Activated CD4-positive, alpha-beta T cell treated with anti-CD3 and anti-CD28 coated beads for 36 hours (primary cell): ENCODE measurements at regions not wholly inside any gene's neighbourhood (a gene's known extent, or its start where the extent isn't known, plus 50 kb on each side); places are given as distances from the start of the nearest gene placed in this dataset.

Experiments used
- ATAC-seq: fragments of 200-7000 bp; cut with Tn5 transposase; one replicate; pipeline ENCODE4 v1.10.0; 2021; ENCODE audit warnings: mild to moderate bottlenecking, moderate library complexity
- CTCF ChIA-PET: fragments of 350-600 bp; sonication (Branson Sonifier 250); formaldehyde crosslinking; loops from one replicate; lab custom pipeline; 2021; ENCODE audit warnings: antibody characterized with exemption; lab: Charles Lee
- POLR2A ChIA-PET: fragments of 350-600 bp; sonication (Branson Sonifier 250); formaldehyde crosslinking; loops from one replicate; lab custom pipeline; 2021; ENCODE audit warnings: antibody characterized with exemption, inconsistent platforms; lab: Charles Lee
- DNase-seq: peaks from one replicate; pipeline ENCODE4 v3.0.0-alpha.2; 2020
- H3K27ac Mint-ChIP-seq: one replicate; pipeline ENCODE4 v1.8.0; 2021; ENCODE audit warnings: mixed read lengths
- H3K27me3 Mint-ChIP-seq: one replicate; pipeline ENCODE4 v1.8.0; 2021; ENCODE audit warnings: mixed read lengths
- H3K36me3 Mint-ChIP-seq: one replicate; pipeline ENCODE4 v1.8.0; 2021; ENCODE audit warnings: low read depth, mixed read lengths
- H3K4me1 Mint-ChIP-seq: one replicate; pipeline ENCODE4 v1.8.0; 2021; ENCODE audit warnings: mixed read lengths
- H3K4me3 Mint-ChIP-seq: one replicate; pipeline ENCODE4 v1.8.0; 2021; ENCODE audit warnings: mild to moderate bottlenecking, moderate library complexity, mixed read lengths
- H3K9me3 Mint-ChIP-seq: one replicate; pipeline ENCODE4 v1.8.0; 2021; ENCODE audit warnings: low read depth, mixed read lengths
- intact Hi-C, 2 experiments: fragments of 100-400 bp; cut with DNase I in 1 of 2; cut with micrococcal nuclease in 1 of 2; formaldehyde crosslinking; loops; one replicate each; pipeline versions ENCODE4 v1.14.2 to v1.15.1; 2022 to 2024; cut with DNase I, micrococcal nuclease

DNA sequence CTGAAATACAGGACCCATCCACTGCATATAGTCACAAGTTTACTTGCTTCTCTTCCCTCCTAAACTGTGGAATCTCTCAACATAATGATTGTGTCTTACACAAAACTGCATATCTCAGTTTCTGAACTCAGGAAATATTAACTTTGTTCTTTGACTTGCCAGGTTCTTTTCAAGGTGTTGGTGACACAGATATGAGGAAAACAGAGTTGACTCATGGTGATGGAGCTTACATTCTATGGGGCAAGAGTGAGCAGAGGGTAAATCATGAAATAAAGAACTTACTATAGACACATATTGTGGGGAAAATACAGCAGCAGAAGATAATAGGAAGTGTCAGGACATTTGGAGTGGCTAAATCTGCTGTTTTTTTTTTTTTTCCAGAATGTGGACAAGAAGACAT lies 72.5 kb upstream of the IGFBP3 start:
- Mint-ChIP-seq H3K27ac (no peak overlapping the region), H3K9me3 (peaks cover 20% of the 10 kb centered on the region), H3K27me3 (no peaks in the 10 kb centered on the region), H3K4me3 (no peak overlapping the region), H3K36me3 (peaks cover 40% of the 10 kb centered on the region), H3K4me1 (no peaks in the 10 kb centered on the region)
- CTCF ChIA-PET: no interaction called here
- POLR2A ChIA-PET: no interaction called here
- intact Hi-C loops: no loop called here
- no peak for DNase-seq
- no peak for ATAC-seq

DNA sequence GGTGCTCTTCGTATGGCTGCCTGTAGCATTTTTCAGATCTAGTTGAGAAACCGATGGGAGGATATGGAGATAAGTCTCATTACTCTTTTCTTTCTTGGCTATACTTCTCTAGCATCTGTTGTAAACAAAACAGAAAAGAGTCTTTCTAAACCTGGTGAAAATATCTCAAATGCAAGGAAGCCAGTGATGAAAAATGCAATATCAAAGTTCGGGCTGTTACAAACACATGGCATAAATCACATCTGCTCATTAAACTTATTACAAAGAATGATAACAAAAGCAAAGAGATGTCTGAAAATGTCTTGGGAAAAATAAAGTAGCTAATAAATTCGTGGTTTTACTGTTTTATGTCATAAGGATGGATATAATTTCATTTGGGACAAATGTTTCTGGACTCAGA lies 71.8 kb upstream of the IGFBP3 start:
- ATAC-seq (no peak), DNase-seq (no peak)
- peaks cover 19% of the 10 kb centered on the region for H3K9me3 Mint-ChIP-seq
- CTCF ChIA-PET: no interaction called here
- intact Hi-C loops: no loop called here
- POLR2A ChIA-PET: interaction anchor here (0.6 kb wide), 1 partner anchor 232 kb away, joined by 3 read pairs; no protein-coding TSS in a partner anchor
- no peaks in the 10 kb centered on the region for H3K4me1 Mint-ChIP-seq
- no peaks in the 10 kb centered on the region for H3K27me3 Mint-ChIP-seq
- H3K4me3 Mint-ChIP-seq: no peak overlapping the region
- peaks cover 40% of the 10 kb centered on the region for H3K36me3 Mint-ChIP-seq
- H3K27ac Mint-ChIP-seq: no peak overlapping the region

DNA sequence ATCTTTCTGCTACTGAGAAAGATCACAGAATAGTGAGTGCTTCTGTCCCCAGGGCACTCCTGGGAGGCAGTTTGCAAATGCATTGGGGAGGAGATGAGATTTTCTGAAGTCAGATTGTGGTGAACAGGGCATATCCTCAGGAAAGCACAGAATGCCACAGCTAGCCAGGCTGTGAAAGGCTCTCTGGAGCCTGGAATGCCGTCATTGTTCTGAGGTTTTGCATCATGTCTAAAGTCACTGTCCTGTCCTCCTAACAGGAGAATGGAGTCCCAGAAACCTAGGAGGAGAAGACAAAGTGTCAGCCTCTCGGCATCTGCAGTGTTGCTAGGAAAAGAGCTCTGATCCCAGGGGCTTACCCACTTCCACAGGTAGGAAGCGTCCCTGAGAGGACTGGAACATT lies 69.2 kb upstream of the IGFBP3 start:
- ATAC-seq (no peak), DNase-seq (no peak)
- Mint-ChIP-seq H3K27me3 (no peaks in the 10 kb centered on the region), H3K9me3 (peaks cover 7% of the 10 kb centered on the region), H3K4me3 (no peak overlapping the region), H3K27ac (no peak overlapping the region), H3K36me3 (peaks cover 32% of the 10 kb centered on the region), H3K4me1 (no peaks in the 10 kb centered on the region)
- intact Hi-C loops: no loop called here
- ChIA-PET POLR2A (no interaction called here), CTCF (interaction anchor here (0.7 kb wide), 1 partner anchor 324 kb away, joined by 3 read pairs; no protein-coding TSS in a partner anchor)

DNA sequence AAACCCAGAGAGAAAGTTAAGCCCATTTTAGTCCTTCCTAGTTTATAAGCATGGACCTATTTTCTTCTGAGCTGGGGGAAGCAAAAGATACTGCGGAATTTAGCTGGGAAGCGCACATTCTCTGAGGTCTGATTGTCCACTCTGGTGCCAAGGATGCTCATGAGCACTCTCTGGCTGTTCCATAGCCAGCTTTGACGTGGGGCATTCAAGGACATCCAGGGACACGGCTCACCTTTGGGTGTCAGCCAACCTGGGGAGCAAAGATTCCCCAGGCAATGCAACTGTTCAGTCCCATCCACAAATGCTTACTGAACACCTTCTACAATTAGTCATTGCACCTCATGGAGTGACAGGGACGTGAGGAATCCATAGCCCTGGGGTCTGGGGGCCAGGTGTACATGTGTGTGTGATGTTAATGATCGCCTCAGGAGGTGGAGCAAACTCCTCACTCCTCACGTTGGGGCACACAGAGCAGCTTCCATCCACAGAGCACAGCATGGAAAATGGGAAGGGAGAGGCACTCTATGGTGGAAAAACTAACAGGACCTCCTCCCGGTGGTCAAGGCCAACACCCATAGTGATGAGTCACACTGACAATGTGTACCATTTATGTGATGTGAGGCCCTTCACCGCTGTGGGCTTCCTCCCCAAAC lies 67.5 kb upstream of the IGFBP3 start:
- CTCF ChIA-PET: interaction anchor here (0.6 kb wide), 1 partner anchor 80 kb away, joined by 3 read pairs; no protein-coding TSS in a partner anchor
- peaks cover 3% of the 10 kb centered on the region for H3K9me3 Mint-ChIP-seq

DNA sequence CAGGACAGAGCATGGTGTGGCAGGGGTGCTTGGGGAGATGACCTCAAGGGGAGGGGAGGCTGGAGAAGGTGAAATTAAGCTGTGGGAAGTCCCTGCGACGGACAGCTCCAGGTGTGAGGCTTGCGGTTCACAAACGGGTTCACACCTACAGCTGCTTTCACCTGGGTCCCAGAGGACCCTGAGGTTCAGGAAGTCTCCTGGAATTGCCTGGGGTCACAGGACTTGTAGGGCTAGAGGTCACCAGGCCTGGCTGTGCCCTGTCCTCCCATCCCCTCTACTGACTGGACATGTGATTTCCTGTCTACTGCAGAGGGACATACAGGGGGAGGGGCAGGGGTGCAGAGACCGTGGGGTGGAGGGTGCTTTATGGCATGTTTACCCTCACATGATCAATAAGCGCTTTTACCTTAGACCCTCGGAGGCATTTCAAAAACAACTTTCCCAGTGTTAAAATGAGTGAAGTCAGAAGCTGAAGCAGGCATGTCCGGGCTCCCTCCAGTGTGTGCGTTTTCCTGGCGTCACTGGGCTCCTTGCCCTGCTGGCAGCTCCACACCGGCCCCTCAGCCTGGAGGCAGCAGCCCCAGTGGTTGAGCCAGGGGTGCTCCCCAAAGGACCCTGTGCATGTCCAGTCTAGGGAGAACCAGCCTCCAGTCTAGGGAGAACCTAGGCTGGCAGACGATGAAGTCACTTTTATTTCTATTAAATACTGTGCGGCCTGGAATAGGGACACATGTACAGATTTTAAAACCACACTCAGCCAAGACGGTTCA lies 66.6 kb upstream of the IGFBP3 start:
- ChIA-PET POLR2A (interaction anchor here (0.6 kb wide), 1 partner anchor 532 kb away, joined by 8 read pairs; no protein-coding TSS in a partner anchor), CTCF (no interaction called here)
- Mint-ChIP-seq H3K36me3 (peaks cover 15% of the 10 kb centered on the region), H3K27me3 (no peaks in the 10 kb centered on the region), H3K4me1 (no peaks in the 10 kb centered on the region), H3K9me3 (peaks cover 3% of the 10 kb centered on the region), H3K4me3 (no peak overlapping the region), H3K27ac (no peak overlapping the region)
- ATAC-seq (no peak), DNase-seq (no peak)
- intact Hi-C loops: no loop called here

More for the DNA sequence above, 67.5 kb upstream of the IGFBP3 start:
- POLR2A ChIA-PET: no interaction called here
- Mint-ChIP-seq H3K36me3 (peaks cover 21% of the 10 kb centered on the region), H3K4me3 (no peak overlapping the region), H3K27ac (no peak overlapping the region), H3K27me3 (no peaks in the 10 kb centered on the region), H3K4me1 (no peaks in the 10 kb centered on the region)
- intact Hi-C loops: no loop called here
- ATAC-seq (no peak), DNase-seq (no peak)

DNA sequence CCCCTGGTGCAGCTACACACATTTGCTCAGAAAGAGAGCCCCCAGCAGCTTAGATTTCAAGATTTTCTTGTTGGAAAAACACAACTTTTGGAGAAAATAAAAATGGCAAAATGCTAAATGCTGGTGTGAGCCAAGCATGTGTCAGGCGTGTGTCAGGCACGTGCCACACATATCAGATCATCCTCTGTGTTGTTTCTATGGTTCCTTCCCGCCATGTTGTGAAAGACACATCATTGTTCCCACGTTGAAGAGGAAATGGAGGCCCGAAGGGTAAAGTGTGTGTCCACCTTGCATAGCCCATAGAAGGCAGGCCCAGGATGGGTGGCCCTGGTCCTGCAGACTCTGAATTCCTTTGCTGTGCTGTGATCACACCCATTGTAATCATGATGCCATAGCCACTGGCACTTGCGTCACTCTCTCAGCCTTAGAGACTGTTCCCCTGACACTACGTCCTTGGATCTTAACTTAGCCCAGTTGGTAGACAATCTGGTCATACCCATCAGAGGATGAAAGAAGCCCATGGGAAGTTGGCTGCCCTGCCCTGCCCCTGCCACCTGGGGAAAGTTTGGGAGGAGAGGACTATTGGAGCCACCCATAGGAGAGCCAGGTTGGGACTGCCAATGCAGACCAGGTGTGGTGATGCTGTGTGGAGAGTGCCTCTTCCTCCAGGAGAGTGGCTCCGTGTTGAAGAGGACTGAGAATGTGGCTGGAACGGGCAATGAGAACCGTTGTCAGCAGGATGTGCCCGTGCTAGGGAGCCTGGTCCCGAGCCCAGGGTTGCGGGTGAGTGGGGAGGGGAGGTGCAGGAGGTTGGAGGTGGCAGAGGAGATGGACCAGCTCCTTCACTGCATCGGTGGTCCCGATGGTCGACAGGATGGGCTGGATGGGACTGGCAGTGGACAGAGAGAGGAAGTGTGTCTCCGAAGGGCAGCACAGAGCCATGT lies 65.6 kb upstream of the IGFBP3 start:
- Mint-ChIP-seq H3K36me3 (peaks cover 6% of the 10 kb centered on the region), H3K4me1 (no peaks in the 10 kb centered on the region), H3K27me3 (no peaks in the 10 kb centered on the region), H3K27ac (no peak overlapping the region), H3K4me3 (no peak overlapping the region), H3K9me3 (no peaks in the 10 kb centered on the region)
- CTCF ChIA-PET: no interaction called here
- intact Hi-C loops: no loop called here
- POLR2A ChIA-PET: interaction anchor here (0.6 kb wide), 1 partner anchor 533 kb away, joined by 8 read pairs; no protein-coding TSS in a partner anchor
- DNase-seq (no peak), ATAC-seq (no peak)

DNA sequence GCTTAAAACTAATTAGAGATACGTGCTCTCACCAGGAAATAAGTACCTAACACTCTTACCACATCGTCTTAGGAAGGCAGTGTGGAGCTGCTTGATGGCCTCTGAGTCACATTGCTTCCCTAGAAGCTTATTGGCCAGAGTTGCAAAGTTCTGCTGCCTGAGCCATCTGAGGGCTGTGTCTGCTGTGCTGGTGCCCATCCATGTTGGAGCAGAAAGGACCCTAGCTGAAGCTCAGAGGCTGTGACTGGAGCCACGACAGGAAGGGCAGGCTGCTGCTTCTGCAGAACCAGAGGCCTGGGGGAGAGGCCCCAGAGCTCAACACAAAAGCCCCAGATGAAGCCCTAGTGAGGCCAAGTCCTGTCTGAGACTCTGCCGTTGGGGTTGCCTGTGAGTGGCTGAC lies 64.8 kb upstream of the IGFBP3 start:
- no peaks in the 10 kb centered on the region for H3K9me3 Mint-ChIP-seq
- no peaks in the 10 kb centered on the region for H3K4me1 Mint-ChIP-seq
- no peak overlapping the region for H3K27ac Mint-ChIP-seq
- intact Hi-C loops: no loop called here
- H3K27me3 Mint-ChIP-seq: no peaks in the 10 kb centered on the region
- H3K4me3 Mint-ChIP-seq: no peak overlapping the region
- DNase-seq (no peak), ATAC-seq (no peak)
- CTCF ChIA-PET: no interaction called here
- POLR2A ChIA-PET: no interaction called here
- H3K36me3 Mint-ChIP-seq: peaks cover 3% of the 10 kb centered on the region

DNA sequence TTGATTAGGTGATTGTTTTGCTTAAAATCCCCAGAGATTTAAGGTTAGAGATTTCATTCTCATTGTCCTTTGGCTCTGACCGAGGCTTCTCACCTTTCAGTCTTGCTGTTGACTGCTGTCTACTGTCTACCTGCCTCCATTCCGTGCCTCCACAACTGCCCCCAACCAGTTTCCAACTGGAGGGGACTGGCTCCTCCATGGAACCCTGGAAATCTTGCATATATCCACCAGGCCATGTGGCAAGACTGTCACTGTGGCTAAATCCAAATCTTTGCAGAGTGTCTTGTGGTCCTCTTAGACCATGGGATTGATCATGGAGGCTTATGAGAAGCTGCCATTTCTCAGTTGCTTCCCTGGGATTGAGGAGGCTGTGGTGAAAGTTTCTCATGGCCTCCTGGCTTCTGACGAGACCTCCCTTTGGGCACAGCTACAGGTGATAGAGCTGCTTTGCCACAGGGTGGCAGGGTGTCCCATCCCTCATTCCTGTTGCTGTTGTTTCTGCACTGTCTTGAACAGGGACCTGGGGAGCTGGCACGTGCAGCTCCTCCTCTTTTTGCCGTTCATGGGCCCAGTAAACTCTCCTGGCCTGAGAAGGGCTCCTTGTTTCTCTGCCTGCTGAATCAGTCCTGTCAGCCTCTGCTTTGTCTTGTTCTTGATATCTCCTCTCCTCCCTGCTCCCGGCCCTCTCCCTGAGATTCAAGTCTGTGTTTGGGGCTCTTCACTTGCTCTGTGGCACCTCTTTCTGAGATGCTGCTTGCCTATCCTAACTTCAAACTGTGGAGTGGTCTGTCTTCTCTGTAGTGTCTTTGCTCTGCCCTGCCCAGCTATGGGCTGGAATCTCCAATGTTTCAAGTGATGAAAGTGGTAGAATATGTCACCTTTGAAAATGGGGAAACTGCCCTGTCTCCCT lies 63.6 kb upstream of the IGFBP3 start:
- intact Hi-C loops: no loop called here
- DNase-seq: no peak
- ATAC-seq: no peak
- H3K4me1 Mint-ChIP-seq: no peaks in the 10 kb centered on the region
- peaks cover 9% of the 10 kb centered on the region for H3K36me3 Mint-ChIP-seq
- no peak overlapping the region for H3K27ac Mint-ChIP-seq
- H3K9me3 Mint-ChIP-seq: no peaks in the 10 kb centered on the region
- ChIA-PET POLR2A (no interaction called here), CTCF (no interaction called here)
- no peak overlapping the region for H3K4me3 Mint-ChIP-seq
- no peaks in the 10 kb centered on the region for H3K27me3 Mint-ChIP-seq

DNA sequence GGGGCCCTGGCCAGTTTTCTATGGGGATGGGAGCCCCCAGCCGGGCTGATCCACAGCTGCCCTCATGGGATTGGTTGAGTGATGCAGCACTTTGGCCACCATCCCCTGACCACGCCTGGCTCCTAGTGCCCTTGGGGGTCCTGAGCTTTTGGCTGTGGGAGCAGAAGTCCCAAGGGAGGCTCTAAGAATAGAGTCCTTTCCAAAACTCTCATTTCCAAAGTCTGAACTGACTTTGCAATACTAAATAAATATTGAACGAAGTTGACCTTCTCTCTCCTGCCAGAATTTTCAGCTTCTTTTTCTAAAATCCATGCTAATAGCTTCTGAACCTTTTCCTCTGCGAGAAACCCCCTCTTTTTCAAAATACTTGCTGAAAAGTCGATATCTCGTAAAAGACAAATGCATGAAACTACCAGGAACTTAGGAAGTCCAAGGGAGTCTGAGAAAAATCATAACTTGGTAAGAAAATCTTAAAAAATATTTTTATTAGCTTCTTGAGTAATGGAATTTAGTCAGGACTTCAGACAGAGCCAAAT lies 62.7 kb upstream of the IGFBP3 start:
- ChIA-PET POLR2A (no interaction called here), CTCF (interaction anchor here (0.8 to 1.0 kb wide), 2 partner anchors 11 to 1064 kb away, joined by 3 to 4 read pairs; no protein-coding TSS in a partner anchor)
- DNase-seq (no peak), ATAC-seq (no peak)
- intact Hi-C loops: no loop called here
- H3K4me3 Mint-ChIP-seq: no peak overlapping the region
- no peaks in the 10 kb centered on the region for H3K27me3 Mint-ChIP-seq
- no peak overlapping the region for H3K27ac Mint-ChIP-seq
- no peaks in the 10 kb centered on the region for H3K4me1 Mint-ChIP-seq
- H3K36me3 Mint-ChIP-seq: peaks cover 15% of the 10 kb centered on the region
- no peaks in the 10 kb centered on the region for H3K9me3 Mint-ChIP-seq

DNA sequence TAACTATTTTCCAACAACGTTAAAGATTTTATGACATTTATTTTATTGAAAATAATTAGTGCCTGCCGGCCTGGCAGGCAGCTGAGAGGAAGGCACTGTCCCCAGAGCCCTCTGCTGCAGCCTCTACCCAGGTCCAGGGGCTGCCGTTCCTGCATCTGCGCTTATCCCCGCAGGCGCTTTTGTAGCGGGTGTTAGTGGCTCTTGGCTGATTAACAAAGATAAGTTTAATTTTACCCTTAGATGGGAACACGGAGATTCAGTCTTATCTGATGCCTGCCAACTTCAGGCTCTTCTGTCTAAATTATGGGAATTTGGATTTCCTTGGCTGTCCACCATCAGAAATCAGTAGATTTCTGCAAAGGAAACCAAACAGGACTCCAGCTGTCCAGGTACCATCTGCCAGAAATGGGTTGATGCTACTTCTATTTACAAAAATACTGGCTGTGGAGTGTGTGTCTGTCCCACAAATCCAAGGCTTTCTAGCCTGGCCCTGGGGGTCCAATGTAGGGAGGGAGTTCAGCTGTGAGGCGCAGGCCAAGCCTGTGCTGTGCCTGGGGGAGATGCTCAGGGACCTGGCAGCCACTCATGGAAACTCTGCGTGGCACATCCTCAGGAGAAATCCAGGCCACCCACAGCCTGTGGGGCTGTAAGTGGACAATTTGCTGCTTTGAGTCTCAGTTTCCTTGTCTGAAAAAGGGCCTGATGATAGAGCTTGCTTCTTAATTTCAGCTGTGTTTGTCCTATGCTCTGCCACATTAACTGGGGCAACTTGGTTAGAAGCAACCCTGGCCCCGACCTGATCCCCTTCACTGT lies 62.0 kb upstream of the IGFBP3 start:
- intact Hi-C loops: no loop called here
- Mint-ChIP-seq H3K4me3 (no peak overlapping the region), H3K9me3 (no peaks in the 10 kb centered on the region), H3K27ac (no peak overlapping the region), H3K36me3 (peaks cover 21% of the 10 kb centered on the region), H3K27me3 (no peaks in the 10 kb centered on the region), H3K4me1 (peaks cover 6% of the 10 kb centered on the region)
- CTCF ChIA-PET: interaction anchor here (0.8 to 1.0 kb wide), 2 partner anchors 12 to 1065 kb away, joined by 3 to 4 read pairs; no protein-coding TSS in a partner anchor
- no peak for ATAC-seq
- DNase-seq: no peak
- POLR2A ChIA-PET: no interaction called here
